ENCODE measurements at regions not wholly inside any gene's neighbourhood (a gene's known extent, or its start where the extent isn't known, plus 50 kb on each side); places are given as distances from the start of the nearest gene placed in this dataset.

DNA sequence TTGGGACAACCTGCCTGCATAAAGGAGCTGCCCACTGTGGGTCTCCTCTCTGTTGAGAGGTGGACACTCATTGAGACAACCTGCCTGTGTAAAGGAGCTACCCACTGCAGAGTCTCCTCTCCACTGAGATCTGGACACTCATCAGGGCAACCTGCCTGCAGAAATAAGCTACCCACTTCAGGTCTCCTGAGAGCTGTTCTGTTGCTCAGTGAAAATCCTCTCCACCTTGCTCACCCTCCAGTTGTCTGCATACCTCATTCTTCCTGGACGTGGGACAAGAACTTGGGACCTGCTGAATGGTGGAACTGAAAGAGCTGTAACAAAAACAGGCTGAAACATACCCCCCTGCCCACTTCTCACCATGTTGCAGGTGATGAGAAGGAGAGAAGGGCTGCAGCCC lies 59.9 kb upstream of the CDKN2AIP start (continued):
- TF ChIP-seq ETV6 (CRISPR knock-in tag; conservative IDR thresholded peaks at IDR 0.05), result no peak
- TF ChIP-seq, protein P1, sequence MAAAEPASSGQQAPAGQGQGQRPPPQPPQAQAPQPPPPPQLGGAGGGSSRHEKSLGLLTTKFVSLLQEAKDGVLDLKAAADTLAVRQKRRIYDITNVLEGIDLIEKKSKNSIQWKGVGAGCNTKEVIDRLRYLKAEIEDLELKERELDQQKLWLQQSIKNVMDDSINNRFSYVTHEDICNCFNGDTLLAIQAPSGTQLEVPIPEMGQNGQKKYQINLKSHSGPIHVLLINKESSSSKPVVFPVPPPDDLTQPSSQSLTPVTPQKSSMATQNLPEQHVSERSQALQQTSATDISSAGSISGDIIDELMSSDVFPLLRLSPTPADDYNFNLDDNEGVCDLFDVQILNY (CRISPR knock-in tag; conservative IDR thresholded peaks at IDR 0.05), result no peak

DNA sequence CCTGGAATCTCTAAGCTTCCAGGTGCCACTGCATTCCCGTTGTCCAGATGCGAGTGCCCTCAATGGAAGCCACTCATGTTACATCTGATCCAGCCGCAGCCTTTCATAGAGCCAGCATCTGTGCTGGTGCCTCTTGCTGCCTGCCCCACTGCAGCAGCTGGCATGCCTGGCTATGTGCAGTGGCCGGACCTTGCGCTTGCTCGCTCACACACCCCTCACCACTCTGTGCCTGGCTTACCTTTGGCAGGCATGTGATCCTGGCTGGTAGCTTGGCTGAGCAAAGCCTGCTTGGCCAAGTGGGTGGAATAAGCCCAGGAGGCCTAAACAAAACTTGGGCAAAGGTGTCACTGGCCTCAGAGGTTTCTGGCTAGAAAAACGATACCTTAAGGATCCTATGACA lies 59.5 kb upstream of the CDKN2AIP start:
- intact Hi-C loops (cut with micrococcal nuclease; ENCODE audit: unreplicated experiment), result no loop called here
- Histone ChIP-seq H3K79me2 (ENCODE audit: insufficient read depth, low read length) (no peaks in the 10 kb centered on the region), H3K9ac (ENCODE audit: insufficient read depth, low read depth, low read length) (no peak overlapping the region), H3K36me3 (replicated peaks in 1 of 2; ENCODE audit: control insufficient read depth in 1 of 2, insufficient read depth in 2 of 2, low read length in 2 of 2) (no peaks in the 10 kb centered on the region), H3K27me3 (ENCODE audit: control insufficient read depth in 1 of 2, insufficient read depth in 2 of 2, low read length in 2 of 2) (peaks cover 0 to 11% of the 10 kb centered on the region in 2 experiments; a peak in 2 of 5 replicates), H3K9me3 (ENCODE audit: low read length) (peaks cover 10% of the 10 kb centered on the region; the same call in 1 of the 2 replicates), H4K20me1 (ENCODE audit: insufficient read depth, low read length) (no peaks in the 10 kb centered on the region), H2AFZ (ENCODE audit: low read length) (no peak overlapping the region), H3K4me2 (ENCODE audit: low read depth, low read length) (no peak overlapping the region), H3K4me1 (ENCODE audit: insufficient read depth, low read length) (peaks cover 4% of the 10 kb centered on the region; the same call in 1 of the 2 replicates), H3K27ac (ENCODE audit: extremely low read length, insufficient read depth, low read length) (no peak overlapping the region), H3K4me3 (replicated peaks in 1 of 3; ENCODE audit: insufficient read depth in 1 of 3, low read depth in 2 of 3, low read length in 3 of 3) (no peak overlapping the region)
- 0% methylated on average over 1 of the region's 7 CpGs for WGBS (ENCODE audit: low lambda C conversion rate)
- no peak for ATAC-seq
- no TSS peak for BruUV-seq (replicated peaks)
- no peak for FAIRE-seq
- ChIA-PET CTCF (ENCODE audit: low intra/inter-chr PET ratio, low total read pairs) (no interaction called here), POLR2A (no interaction called here)
- DNase-seq (ENCODE audit: low spot score), result no peak
- in situ Hi-C loops (cut with HindIII; ENCODE audit: extremely low pct_ligation_motif_present, low pct_unique_long_range_greater_than_20kb), result no loop called here
- TF ChIP-seq ZNF143 (CRISPR knock-in tag; IDR thresholded peaks at IDR 0.05) (no peak), ZMYM2 (CRISPR knock-in tag; IDR thresholded peaks at IDR 0.05) (no peak), TARDBP (CRISPR knock-in tag; IDR thresholded peaks at IDR 0.05) (no peak), ZNF563 (CRISPR knock-in tag; IDR thresholded peaks at IDR 0.05) (no peak), ZNF841 (CRISPR knock-in tag; IDR thresholded peaks at IDR 0.05; ENCODE audit: borderline replicate concordance) (no peak), KDM4B (CRISPR knock-in tag; IDR thresholded peaks at IDR 0.05) (no peak), ZNF569 (CRISPR knock-in tag; IDR thresholded peaks at IDR 0.05; ENCODE audit: borderline replicate concordance) (no peak), SP4 (CRISPR knock-in tag; IDR thresholded peaks at IDR 0.05) (no peak), ZNF629 (CRISPR knock-in tag; conservative IDR thresholded peaks at IDR 0.05) (no peak)
- TF ChIP-seq, protein P2, sequence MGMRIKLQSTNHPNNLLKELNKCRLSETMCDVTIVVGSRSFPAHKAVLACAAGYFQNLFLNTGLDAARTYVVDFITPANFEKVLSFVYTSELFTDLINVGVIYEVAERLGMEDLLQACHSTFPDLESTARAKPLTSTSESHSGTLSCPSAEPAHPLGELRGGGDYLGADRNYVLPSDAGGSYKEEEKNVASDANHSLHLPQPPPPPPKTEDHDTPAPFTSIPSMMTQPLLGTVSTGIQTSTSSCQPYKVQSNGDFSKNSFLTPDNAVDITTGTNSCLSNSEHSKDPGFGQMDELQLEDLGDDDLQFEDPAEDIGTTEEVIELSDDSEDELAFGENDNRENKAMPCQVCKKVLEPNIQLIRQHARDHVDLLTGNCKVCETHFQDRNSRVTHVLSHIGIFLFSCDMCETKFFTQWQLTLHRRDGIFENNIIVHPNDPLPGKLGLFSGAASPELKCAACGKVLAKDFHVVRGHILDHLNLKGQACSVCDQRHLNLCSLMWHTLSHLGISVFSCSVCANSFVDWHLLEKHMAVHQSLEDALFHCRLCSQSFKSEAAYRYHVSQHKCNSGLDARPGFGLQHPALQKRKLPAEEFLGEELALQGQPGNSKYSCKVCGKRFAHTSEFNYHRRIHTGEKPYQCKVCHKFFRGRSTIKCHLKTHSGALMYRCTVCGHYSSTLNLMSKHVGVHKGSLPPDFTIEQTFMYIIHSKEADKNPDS (CRISPR knock-in tag; IDR thresholded peaks at IDR 0.05), result no peak
- TF ChIP-seq, protein P3, sequence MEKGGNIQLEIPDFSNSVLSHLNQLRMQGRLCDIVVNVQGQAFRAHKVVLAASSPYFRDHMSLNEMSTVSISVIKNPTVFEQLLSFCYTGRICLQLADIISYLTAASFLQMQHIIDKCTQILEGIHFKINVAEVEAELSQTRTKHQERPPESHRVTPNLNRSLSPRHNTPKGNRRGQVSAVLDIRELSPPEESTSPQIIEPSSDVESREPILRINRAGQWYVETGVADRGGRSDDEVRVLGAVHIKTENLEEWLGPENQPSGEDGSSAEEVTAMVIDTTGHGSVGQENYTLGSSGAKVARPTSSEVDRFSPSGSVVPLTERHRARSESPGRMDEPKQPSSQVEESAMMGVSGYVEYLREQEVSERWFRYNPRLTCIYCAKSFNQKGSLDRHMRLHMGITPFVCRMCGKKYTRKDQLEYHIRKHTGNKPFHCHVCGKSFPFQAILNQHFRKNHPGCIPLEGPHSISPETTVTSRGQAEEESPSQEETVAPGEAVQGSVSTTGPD (CRISPR knock-in tag; IDR thresholded peaks at IDR 0.05), result no peak
- TF ChIP-seq, protein P4, sequence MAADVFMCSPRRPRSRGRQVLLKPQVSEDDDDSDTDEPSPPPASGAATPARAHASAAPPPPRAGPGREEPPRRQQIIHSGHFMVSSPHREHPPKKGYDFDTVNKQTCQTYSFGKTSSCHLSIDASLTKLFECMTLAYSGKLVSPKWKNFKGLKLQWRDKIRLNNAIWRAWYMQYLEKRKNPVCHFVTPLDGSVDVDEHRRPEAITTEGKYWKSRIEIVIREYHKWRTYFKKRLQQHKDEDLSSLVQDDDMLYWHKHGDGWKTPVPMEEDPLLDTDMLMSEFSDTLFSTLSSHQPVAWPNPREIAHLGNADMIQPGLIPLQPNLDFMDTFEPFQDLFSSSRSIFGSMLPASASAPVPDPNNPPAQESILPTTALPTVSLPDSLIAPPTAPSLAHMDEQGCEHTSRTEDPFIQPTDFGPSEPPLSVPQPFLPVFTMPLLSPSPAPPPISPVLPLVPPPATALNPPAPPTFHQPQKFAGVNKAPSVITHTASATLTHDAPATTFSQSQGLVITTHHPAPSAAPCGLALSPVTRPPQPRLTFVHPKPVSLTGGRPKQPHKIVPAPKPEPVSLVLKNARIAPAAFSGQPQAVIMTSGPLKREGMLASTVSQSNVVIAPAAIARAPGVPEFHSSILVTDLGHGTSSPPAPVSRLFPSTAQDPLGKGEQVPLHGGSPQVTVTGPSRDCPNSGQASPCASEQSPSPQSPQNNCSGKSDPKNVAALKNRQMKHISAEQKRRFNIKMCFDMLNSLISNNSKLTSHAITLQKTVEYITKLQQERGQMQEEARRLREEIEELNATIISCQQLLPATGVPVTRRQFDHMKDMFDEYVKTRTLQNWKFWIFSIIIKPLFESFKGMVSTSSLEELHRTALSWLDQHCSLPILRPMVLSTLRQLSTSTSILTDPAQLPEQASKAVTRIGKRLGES (CRISPR knock-in tag; IDR thresholded peaks at IDR 0.05; ENCODE audit: borderline replicate concordance), result no peak
- TF ChIP-seq, protein P5, sequence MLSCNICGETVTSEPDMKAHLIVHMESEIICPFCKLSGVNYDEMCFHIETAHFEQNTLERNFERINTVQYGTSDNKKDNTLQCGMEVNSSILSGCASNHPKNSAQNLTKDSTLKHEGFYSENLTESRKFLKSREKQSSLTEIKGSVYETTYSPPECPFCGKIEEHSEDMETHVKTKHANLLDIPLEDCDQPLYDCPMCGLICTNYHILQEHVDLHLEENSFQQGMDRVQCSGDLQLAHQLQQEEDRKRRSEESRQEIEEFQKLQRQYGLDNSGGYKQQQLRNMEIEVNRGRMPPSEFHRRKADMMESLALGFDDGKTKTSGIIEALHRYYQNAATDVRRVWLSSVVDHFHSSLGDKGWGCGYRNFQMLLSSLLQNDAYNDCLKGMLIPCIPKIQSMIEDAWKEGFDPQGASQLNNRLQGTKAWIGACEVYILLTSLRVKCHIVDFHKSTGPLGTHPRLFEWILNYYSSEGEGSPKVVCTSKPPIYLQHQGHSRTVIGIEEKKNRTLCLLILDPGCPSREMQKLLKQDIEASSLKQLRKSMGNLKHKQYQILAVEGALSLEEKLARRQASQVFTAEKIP (CRISPR knock-in tag; IDR thresholded peaks at IDR 0.05; ENCODE audit: borderline replicate concordance), result no peak

All from HepG2 (cell line).